D721Med (cell line): ENCODE measurements at regions not wholly inside any gene's neighbourhood (a gene's known extent, or its start where the extent isn't known, plus 50 kb on each side); places are given as distances from the start of the nearest gene placed in this dataset.
"Not testable (repeated sequence)": the region's sequence is repeated elsewhere in the genome, so short reads cannot be mapped to it uniquely, and the experiment has no call there.

Experiments
- DNase-seq: peaks from one replicate; pipeline ENCODE4 v3.0.0; 2011; ENCODE audit warnings: low spot score; ENCODE audit not compliant: insufficient read length
- FAIRE-seq: peaks from 2 replicates; lab custom pipeline; 2011; peaks lifted over from hg19 to GRCh38; lab: Jason Lieb, UNC
- TF ChIP-seq, protein P1 (sequence below): IDR thresholded peaks from 2 replicates; pipeline ENCODE4 v1.5.1; 2012; ENCODE audit warnings: mild to moderate bottlenecking, control low read depth; ENCODE audit not compliant: insufficient read depth; ENCODE audit errors: missing control alignments

DNA sequence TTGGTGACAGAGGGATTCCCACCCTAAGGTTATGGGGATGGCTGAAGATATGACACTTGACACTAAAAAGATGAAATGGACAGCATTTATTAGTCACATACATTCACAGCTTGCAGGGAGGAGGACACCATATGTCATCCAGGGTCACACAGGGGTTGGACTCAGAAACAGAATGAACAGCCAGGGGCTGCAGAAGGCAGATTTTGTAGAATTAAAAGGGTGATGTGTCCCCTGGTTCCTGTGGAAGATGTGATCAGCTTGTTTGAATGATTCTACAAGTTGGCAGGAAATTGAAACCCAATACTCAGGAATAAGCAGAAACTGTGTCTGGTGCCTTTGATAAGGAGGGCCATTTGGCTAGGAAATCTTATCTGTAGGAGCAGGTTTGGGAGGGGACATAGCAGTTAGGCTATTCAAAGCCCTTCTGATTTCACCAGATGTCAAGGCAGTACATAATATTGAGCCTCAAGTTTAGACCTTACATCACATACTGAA is 102.3 kb upstream of the GRIN3A start:
- no peak for FAIRE-seq
- DNase-seq = no peak
- TF ChIP-seq, protein P1, sequence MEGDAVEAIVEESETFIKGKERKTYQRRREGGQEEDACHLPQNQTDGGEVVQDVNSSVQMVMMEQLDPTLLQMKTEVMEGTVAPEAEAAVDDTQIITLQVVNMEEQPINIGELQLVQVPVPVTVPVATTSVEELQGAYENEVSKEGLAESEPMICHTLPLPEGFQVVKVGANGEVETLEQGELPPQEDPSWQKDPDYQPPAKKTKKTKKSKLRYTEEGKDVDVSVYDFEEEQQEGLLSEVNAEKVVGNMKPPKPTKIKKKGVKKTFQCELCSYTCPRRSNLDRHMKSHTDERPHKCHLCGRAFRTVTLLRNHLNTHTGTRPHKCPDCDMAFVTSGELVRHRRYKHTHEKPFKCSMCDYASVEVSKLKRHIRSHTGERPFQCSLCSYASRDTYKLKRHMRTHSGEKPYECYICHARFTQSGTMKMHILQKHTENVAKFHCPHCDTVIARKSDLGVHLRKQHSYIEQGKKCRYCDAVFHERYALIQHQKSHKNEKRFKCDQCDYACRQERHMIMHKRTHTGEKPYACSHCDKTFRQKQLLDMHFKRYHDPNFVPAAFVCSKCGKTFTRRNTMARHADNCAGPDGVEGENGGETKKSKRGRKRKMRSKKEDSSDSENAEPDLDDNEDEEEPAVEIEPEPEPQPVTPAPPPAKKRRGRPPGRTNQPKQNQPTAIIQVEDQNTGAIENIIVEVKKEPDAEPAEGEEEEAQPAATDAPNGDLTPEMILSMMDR = no peak

DNA sequence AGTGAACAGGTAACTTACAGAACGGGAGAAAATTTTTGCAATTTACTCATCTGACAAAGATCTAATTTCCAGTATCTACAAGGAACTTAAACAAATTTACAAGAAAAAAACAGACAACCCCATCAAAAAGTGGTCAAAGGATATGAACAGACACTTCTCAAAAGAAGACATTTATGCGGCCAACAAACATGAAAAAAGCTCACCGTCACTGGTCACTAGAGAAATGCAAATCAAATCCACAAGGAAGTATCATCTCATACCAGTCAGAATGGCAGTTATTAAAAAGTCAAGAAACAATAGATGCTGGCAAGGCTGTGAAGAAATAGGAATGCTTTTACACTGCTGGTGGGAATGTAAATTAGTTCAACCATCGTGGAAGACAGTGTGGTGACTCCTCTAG is 100.5 kb upstream of the GRIN3A start:
- FAIRE-seq, DNase-seq: not testable (repeated sequence)

DNA sequence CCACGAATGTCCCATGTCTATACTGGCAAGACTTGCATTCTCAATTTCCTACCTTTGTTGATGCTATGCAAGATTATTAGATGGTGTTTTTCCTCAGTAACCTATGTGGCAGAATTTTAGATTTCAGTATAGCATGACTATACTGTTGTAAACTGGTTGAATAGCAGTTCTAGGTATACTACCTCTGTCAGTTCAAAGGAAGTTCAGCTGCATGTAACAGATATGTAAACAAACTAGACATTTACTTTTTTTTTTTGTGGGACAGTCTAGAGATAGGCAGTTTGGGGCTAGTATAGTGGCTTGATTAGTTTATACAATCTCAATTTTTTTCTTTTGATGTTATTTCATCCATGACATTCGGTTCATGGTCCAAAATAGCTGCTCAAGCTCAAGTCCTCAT is 97.6 kb upstream of the GRIN3A start:
- TF ChIP-seq, protein P1 = no peak
- DNase-seq (no peak), FAIRE-seq (no peak)

DNA sequence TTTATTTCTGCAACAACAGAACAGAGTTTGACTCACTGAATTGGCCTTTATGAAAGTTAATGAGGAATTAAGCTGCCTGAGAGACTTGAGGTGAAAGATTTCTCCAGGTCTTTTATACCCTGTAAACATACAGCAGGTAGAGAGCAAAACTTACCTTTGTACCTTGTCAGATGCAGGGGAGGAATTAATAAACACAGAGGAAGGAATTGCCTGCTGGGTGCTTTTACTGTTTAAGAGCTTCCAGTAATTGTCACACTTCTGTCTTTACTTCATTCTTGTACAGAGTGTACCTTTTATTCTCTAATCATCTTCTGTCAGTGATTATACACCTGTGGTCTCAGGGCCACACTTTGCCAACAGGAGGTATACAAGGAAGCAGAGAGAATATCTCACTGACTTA is 94.0 kb upstream of the GRIN3A start:
- no peak for FAIRE-seq
- DNase-seq = no peak
- TF ChIP-seq, protein P1 = no peak

DNA sequence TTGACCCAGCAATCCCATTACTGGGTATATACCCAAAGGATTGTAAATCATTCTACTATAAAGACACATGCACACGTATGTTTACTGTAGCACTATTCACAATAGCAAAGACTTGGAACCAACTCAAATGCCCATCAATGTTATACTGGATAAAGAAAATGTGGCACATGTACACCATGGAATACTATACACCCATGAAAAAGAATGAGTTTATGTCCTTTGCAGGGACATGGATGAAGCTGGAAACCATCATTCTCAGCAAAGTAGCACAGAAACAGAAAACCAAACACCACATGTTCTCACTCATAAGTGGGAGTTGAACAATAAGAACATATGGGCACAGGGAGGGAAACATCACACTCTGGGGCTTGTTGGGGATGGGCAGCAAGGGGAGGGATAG is 83.0 kb upstream of the GRIN3A start:
- FAIRE-seq, DNase-seq: not testable (repeated sequence)

DNA sequence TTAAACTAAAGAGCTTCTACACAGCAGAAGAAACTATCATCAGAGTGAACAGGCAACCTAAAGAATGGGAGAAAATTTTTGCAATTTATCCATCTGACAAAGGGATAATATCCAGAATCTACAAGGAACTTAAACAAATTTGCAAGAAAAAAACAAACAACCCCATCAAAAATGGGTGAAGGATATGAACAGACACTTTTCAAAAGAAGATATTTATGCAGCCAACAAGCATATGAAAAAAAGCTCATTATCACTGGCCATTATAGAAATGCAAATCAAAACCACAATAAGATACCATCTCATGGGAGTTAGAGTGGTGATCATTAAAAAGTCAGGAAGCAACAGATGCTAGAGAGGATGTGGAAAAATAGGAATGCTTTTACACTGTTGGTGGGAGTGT is 82.5 kb upstream of the GRIN3A start:
- FAIRE-seq = not testable (repeated sequence)

DNA sequence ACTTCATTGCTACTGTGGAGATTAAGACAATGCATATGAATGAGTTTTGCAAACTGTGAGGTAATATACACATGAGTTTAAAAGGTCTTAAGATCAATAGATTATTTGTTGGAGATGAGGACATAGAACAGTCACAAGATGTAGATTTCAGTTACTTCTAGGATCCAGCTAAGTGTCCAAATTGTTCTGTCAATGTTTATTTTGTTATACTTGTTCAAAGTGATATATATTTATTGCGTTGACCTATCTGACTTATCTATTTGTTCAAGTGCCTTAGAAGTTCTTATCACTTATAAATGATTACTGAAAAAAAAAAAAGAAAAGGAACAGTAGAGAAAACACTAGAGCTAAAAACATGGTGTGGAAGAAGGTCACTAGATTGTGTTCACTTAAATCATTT is 75.6 kb upstream of the GRIN3A start:
- TF ChIP-seq, protein P1 = no peak
- FAIRE-seq (no peak), DNase-seq (no peak)

More for the DNA sequence above, 82.5 kb upstream of the GRIN3A start:
- not testable (repeated sequence) for DNase-seq

DNA sequence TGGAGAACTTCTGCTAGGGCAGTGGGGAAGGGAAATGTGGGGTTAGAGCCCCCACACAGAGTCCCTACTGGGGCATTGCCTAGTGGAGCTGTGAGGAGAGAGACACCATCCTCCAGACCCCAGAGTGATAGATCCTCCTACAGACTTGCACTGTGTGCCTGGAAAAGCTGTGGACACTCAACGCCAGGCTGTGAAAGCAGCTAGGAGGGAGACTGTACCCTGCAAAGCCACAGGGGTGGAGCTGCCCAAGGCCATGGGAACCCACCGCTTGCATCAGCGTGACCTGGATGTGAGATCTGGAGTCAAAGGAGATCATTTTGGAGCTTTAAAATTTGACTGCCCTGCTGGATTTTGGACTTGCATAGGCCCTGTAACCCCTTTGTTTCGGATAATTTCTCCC is 69.4 kb upstream of the GRIN3A start:
- FAIRE-seq, DNase-seq: not testable (repeated sequence)

DNA sequence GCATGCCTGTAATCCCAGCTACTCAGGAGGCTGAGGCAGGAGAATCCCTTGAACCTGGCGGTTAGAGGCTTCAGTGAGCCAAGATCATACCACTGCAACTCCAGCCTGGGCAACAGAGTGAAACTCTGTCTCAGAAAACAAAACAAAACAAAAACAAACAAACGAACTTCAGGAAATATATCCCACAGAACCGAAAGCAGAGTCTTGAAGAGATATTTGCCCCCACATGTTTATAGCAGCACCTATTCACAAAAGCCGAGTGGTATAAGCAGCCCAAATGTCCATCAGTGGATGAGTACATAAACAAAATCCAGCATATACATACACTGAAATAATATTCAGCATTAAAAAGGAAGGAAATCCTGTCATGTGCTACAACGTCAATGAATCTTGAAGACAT is 57.6 kb upstream of the GRIN3A start:
- no peak for DNase-seq
- no peak for FAIRE-seq
- TF ChIP-seq, protein P1 = no peak
